ENCODE measurements at regions not wholly inside any gene's neighbourhood (a gene's known extent, or its start where the extent isn't known, plus 50 kb on each side); places are given as distances from the start of the nearest gene placed in this dataset.

- no peak overlapping the region for H3K4me3 ChIP-seq (replicated peaks; ENCODE audit: insufficient read depth, low read length)
- H3K27ac ChIP-seq (replicated peaks): no peak overlapping the region
- TF ChIP-seq REST (IDR thresholded peaks at IDR 0.05; ENCODE audit: insufficient replicate concordance, low read depth): no peak
- no peaks in the 10 kb centered on the region for H3K27me3 ChIP-seq (ENCODE audit: insufficient read depth, poor library complexity, severe bottlenecking)
- DNase-seq (ENCODE audit: low read depth in 1 of 2, low spot score in 1 of 2): no peak
These were observed 114.1 kb downstream of the C1orf94 start for GRCh38 chr1:34290831-34291230.

GRCh38 chr1:34292472-34292871, 115.8 kb downstream of the C1orf94 start:
- no peak overlapping the region for H3K4me3 ChIP-seq (replicated peaks; ENCODE audit: insufficient read depth, low read length)
- no peak for TF ChIP-seq POLR2AphosphoS5 (IDR thresholded peaks at IDR 0.05; ENCODE audit: low read depth)
- TF ChIP-seq CTCF (IDR thresholded peaks at IDR 0.05; ENCODE audit: insufficient read depth, low read length): no peak
- TF ChIP-seq REST (IDR thresholded peaks at IDR 0.05; ENCODE audit: insufficient replicate concordance, low read depth): no peak
- no peak for TF ChIP-seq SPI1 (IDR thresholded peaks at IDR 0.05; ENCODE audit: borderline replicate concordance, low read depth)
- TF ChIP-seq GABPA (IDR thresholded peaks at IDR 0.05; ENCODE audit: low read depth): no peak
- H3K27me3 ChIP-seq (ENCODE audit: insufficient read depth, poor library complexity, severe bottlenecking): no peaks in the 10 kb centered on the region
- DNase-seq (ENCODE audit: low read depth in 1 of 2, low spot score in 1 of 2): no peak
- H3K27ac ChIP-seq (replicated peaks): no peak overlapping the region

GRCh38 chr1:34296059-34296458, 119.4 kb downstream of the C1orf94 start:
- Histone ChIP-seq H3K4me3 (replicated peaks; ENCODE audit: insufficient read depth, low read length) (no peak overlapping the region), H3K27me3 (ENCODE audit: insufficient read depth, poor library complexity, severe bottlenecking) (no peaks in the 10 kb centered on the region), H3K27ac (replicated peaks) (no peak overlapping the region)
- no peak for DNase-seq (ENCODE audit: low read depth in 1 of 2, low spot score in 1 of 2)
- no peak for TF ChIP-seq REST (IDR thresholded peaks at IDR 0.05; ENCODE audit: insufficient replicate concordance, low read depth)

- Histone ChIP-seq H3K27ac (replicated peaks) (no peak overlapping the region), H3K27me3 (ENCODE audit: insufficient read depth, poor library complexity, severe bottlenecking) (peaks cover 2% of the 10 kb centered on the region), H3K4me3 (replicated peaks; ENCODE audit: insufficient read depth, low read length) (no peak overlapping the region)
- DNase-seq (ENCODE audit: low read depth in 1 of 2, low spot score in 1 of 2): no peak
- TF ChIP-seq POLR2AphosphoS5 (IDR thresholded peaks at IDR 0.05; ENCODE audit: low read depth): no peak
- no peak for TF ChIP-seq SPI1 (IDR thresholded peaks at IDR 0.05; ENCODE audit: borderline replicate concordance, low read depth)
- TF ChIP-seq CTCF (IDR thresholded peaks at IDR 0.05; ENCODE audit: insufficient read depth, low read length): no peak
- no peak for TF ChIP-seq GABPA (IDR thresholded peaks at IDR 0.05; ENCODE audit: low read depth)
- TF ChIP-seq REST (IDR thresholded peaks at IDR 0.05; ENCODE audit: insufficient replicate concordance, low read depth): no peak
These were observed 126.1 kb downstream of the C1orf94 start for GRCh38 chr1:34302798-34303197.

Measured in HL-60 (cell line).